Adrenal gland (tissue), 9 donors: ENCODE measurements at regions not wholly inside any gene's neighbourhood (a gene's known extent, or its start where the extent isn't known, plus 50 kb on each side); places are given as distances from the start of the nearest gene placed in this dataset.

Source experiments
- DNase-seq, 7 donors: peaks; one replicate each; pipeline ENCODE4 v3.0.0-alpha.2; 2019 to 2020
- H3K27ac ChIP-seq, 5 donors: fragments of 200-600 bp; sonication (generic) in 4 of 5; 1 replicate in 3 of 5; 2 replicates in 2 of 5; pipeline versions ENCODE4 v1.5.1 to v1.8.0; 2016 to 2020; ENCODE audit warnings: mild to moderate bottlenecking in 1 of 5
- H3K27me3 ChIP-seq: fragments of 200-600 bp; 2 replicates; pipeline ENCODE4 v1.8.0; 2021
- H3K36me3 ChIP-seq, 2 donors: fragments of 200-600 bp; replicated peaks in 1 of 2; 1 replicate in 1 of 2; 2 replicates in 1 of 2; pipeline versions ENCODE4 v1.5.1 to v1.8.0; 2018 to 2022
- H3K4me1 ChIP-seq, 2 donors: fragments of 200-600 bp; replicated peaks in 1 of 2; 1 replicate in 1 of 2; 2 replicates in 1 of 2; pipeline versions ENCODE4 v1.5.1 to v1.8.0; 2018 to 2021
- H3K4me3 ChIP-seq, 4 donors: fragments of 200-600 bp; sonication (generic) in 3 of 4; one replicate each; pipeline ENCODE4 v1.5.1; 2016 to 2018
- H3K9me3 ChIP-seq, 3 donors: fragments of 200-600 bp; sonication (generic) in 1 of 3; replicated peaks in 1 of 3; 1 replicate in 2 of 3; 2 replicates in 1 of 3; pipeline versions ENCODE4 v1.5.1 to v1.8.0; 2016 to 2021
- POLR2A ChIP-seq, 2 donors: fragments of 450-650 bp; IDR thresholded peaks; one replicate each; pipeline ENCODE4 v1.6.1; 2017; ENCODE audit warnings: antibody characterized with exemption in 2 of 2, mild to moderate bottlenecking in 2 of 2, moderate library complexity in 1 of 2
- WGBS, 4 donors: extraction: QIAGEN DNeasy Blood & Tissue Kit in 2 of 4; methylation state at CpG; one replicate each; pipeline versions ENCODE4 v1.1.5 to v1.1.7; 2013 to 2017; 5-methylcytosine and 5-hydroxymethylcytosine counted together
- intact Hi-C, 2 donors: fragments of 100-400 bp; cut with DNase I; formaldehyde crosslinking; loops; one replicate each; pipeline versions ENCODE4 v1.14.1 to v1.15.0; 2022 to 2023
- TF ChIP-seq, protein P1 (sequence below), 6 experiments: fragments of 450-650 bp in 4 of 6; fragments of 200-600 bp in 2 of 6; sonication (generic) in 1 of 6; IDR thresholded peaks; 1 replicate in 5 of 6; 2 replicates in 1 of 6; pipeline versions ENCODE4 v1.5.1 to v1.8.0; 2016 to 2021; ENCODE audit warnings: antibody characterized with exemption in 6 of 6, mild to moderate bottlenecking in 2 of 6, moderate library complexity in 1 of 6
- donor health status: healthy with polysubstance abuse.
- donor health status: Bipolar disorder and iron deficiency.
- donor health status: DM: yes; HTN: yes; CAD: no.
- donor health status: DM: no; HTN: no; CAD: no.
- donor health status: DM: no; HTN: no; CAD: no.

DNA sequence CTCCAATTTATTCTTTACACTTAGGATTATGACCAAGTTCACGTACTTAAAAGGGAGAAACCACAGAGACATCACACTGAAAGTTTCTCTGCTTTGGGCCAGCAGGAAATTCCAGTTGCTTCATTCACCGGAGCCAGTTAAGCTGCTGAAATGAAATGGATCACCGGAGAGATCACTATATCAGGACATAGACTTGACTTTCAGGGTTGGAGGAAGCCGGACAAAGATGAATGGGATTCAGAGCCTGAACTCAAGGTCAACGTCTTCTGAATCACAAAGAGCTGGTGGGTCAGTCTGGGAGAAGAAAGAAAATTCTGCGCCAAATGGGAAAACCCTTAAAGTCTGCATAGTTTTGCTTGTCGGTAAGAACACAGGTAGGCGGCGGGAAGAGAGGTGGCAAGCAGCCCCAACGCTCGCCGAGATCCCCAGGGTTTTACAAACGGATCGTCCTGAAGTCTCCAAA is 81.9 kb upstream of the CCDC28A start:
- Histone ChIP-seq H3K4me1 (peaks cover 0 to 5% of the 10 kb centered on the region in 2 donors), H3K9me3 (no peaks in the 10 kb centered on the region), H3K4me3 (peak overlapping the region in 3 of 4 donors; percentile 0 to 99 (median 58)), H3K36me3 (no peaks in the 10 kb centered on the region), H3K27ac (peak overlapping the region in 4 of 5 donors; percentile 51 to 94 (median 76)), H3K27me3 (no peaks in the 10 kb centered on the region)
- WGBS, 4 donors = 1 to 12% (median 7%) methylated on average over 14 of the region's 14 CpGs
- intact Hi-C loops = loop anchor here in 1 of 2 donors (10.0 kb wide), 1 partner anchor 63 kb away; no protein-coding TSS in a partner anchor
- peak in 3 of 7 donors; percentile 13 to 25 (median 21) for DNase-seq
- TF ChIP-seq POLR2A (IDR thresholded peaks at IDR 0.05) = no peak
- TF ChIP-seq, protein P1, sequence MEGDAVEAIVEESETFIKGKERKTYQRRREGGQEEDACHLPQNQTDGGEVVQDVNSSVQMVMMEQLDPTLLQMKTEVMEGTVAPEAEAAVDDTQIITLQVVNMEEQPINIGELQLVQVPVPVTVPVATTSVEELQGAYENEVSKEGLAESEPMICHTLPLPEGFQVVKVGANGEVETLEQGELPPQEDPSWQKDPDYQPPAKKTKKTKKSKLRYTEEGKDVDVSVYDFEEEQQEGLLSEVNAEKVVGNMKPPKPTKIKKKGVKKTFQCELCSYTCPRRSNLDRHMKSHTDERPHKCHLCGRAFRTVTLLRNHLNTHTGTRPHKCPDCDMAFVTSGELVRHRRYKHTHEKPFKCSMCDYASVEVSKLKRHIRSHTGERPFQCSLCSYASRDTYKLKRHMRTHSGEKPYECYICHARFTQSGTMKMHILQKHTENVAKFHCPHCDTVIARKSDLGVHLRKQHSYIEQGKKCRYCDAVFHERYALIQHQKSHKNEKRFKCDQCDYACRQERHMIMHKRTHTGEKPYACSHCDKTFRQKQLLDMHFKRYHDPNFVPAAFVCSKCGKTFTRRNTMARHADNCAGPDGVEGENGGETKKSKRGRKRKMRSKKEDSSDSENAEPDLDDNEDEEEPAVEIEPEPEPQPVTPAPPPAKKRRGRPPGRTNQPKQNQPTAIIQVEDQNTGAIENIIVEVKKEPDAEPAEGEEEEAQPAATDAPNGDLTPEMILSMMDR (IDR thresholded peaks at IDR 0.05) = no peak

DNA sequence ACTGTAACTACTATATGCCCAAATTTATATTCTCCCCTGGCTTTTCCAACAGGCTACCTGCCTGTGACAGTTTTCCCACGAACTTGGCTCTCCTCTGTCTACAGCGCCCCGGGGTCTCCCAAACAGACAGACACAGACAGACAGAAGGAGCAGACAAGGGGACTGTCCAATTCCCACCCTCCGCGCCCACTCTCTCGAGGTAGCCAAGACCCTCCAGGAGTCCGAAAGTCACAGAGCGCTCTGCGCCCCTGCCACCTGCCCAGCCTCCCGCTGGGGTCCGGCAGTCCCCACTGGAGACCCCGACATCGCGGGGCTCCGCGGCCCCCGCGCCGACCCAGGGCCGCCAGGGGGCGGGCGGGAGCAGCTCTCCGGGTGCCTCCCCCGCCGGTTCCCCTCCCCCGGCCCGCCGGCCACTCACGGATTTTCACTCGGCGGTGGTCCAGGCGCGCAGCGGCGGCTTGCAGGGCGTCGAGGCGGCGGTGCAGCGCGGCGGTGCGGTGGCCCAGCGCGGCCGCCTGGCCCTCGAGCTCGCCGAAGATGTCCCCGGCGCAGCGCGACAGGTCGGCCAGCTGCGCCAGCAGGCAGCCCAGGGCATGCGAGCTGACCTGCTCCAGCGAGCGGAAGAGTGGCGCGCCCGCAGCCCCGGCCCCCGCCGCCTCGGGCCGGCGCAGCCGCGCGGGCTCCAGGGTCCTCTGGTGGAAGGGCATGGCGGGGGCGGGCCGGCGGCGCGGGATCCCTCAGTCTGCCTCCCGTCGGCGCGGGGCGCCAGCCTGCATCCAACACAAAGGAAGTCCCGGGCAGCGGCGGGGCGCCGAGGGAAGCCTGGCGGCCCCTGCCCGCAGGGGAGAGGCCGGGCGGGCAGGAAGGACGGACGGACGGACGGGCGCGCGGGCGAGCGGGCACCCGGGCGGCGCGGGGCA is 81.3 kb upstream of the CCDC28A start:
- H3K4me1 ChIP-seq = peaks cover 0 to 5% of the 10 kb centered on the region in 2 donors
- TF ChIP-seq, protein P1 (IDR thresholded peaks at IDR 0.05) = peak; percentile 31 to 91 (median 68)
- no peak for TF ChIP-seq POLR2A (IDR thresholded peaks at IDR 0.05)
- 0 to 1% (median 0%) methylated on average over 3 to 103 of the region's 103 CpGs for WGBS, 4 donors
- peak overlapping the region in 4 of 5 donors; percentile 51 to 94 (median 76) for H3K27ac ChIP-seq
- peak; percentile 57 to 76 (median 72) for DNase-seq
- H3K27me3 ChIP-seq = no peaks in the 10 kb centered on the region
- H3K9me3 ChIP-seq = no peaks in the 10 kb centered on the region
- intact Hi-C loops = loop anchor here in 1 of 2 donors (10.0 kb wide), 1 partner anchor 62 kb away; no protein-coding TSS in a partner anchor
- peak overlapping the region in 3 of 4 donors; percentile 0 to 99 (median 58) for H3K4me3 ChIP-seq
- H3K36me3 ChIP-seq = no peaks in the 10 kb centered on the region

DNA sequence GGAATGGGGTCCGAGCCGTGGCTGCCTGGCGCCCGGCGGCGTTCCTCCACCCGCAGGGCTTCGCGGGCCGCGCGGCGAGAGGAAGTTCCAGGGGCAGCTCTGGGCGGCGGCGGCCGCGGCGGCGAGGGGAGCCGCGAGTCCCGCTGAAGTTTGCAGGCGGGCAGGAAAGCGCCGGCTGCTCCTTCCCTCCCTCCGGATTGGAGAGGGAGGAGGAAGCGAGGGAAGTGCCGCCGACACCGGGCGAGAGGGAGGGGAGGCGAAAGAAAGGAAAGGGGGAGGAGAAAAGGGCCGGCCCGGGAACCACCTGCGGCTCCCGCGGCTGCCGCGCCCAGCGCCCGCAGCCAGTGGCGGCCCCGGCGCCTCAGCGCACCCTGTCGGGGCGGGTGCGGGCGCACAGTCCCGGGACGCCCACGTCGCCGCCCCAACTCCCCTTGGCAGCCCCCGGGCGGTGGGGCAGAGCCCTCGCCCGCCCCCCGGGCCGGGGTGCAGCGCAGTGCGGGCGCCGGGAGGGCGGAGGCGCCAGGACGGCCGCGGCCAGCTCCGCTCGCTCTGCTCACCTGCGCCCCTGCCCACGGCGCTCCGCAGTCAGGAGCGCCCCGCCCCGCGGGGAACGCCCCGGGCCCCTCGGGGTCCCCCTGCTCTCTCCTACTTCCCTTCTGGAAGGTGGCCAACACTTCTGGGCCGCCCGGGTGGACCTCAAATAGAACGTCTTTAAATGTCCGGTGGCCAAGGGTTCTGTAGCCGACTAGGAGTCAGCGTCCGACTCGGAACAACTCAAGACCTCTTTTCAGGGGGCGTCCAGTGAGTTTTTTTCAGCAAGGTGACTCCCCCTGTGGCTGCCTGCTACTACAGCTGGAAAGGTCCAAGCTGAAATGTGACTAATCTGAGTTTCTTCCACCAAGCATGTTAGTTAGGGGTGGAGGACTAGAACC is 80.3 kb upstream of the CCDC28A start:
- TF ChIP-seq, protein P1 (IDR thresholded peaks at IDR 0.05) = no peak
- TF ChIP-seq POLR2A (IDR thresholded peaks at IDR 0.05) = peak in 1 of 2 donors; percentile 37
- peak overlapping the region in 4 of 5 donors; percentile 25 to 94 (median 76) for H3K27ac ChIP-seq
- H3K4me1 ChIP-seq = peaks cover 0 to 5% of the 10 kb centered on the region in 2 donors
- no peaks in the 10 kb centered on the region for H3K27me3 ChIP-seq
- intact Hi-C loops = loop anchor here in 1 of 2 donors (10.0 kb wide), 1 partner anchor 62 kb away; no protein-coding TSS in a partner anchor
- no peaks in the 10 kb centered on the region for H3K9me3 ChIP-seq
- H3K36me3 ChIP-seq = no peaks in the 10 kb centered on the region
- WGBS, 4 donors = 0 to 6% (median 1%) methylated on average over 20 to 88 of the region's 92 CpGs
- H3K4me3 ChIP-seq = peak overlapping the region in 3 of 4 donors; percentile 0 to 99 (median 58)
- peak; percentile 62 to 73 (median 67) for DNase-seq
